H9 (cell line): ENCODE measurements at regions not wholly inside any gene's neighbourhood (a gene's known extent, or its start where the extent isn't known, plus 50 kb on each side); places are given as distances from the start of the nearest gene placed in this dataset.

Experiments
- DNase-seq: peaks from one replicate; pipeline ENCODE4 v3.0.0-alpha.2; 2017
- H2AFZ ChIP-seq: one replicate; pipeline ENCODE4 v1.6.1; 2013; ENCODE audit warnings: mild to moderate bottlenecking, low read length, control low read depth, moderate library complexity
- H2AK5ac ChIP-seq: 2 replicates; pipeline ENCODE4 v1.6.1; 2013; ENCODE audit warnings: low read length, control low read depth, mixed read lengths; ENCODE audit not compliant: insufficient read length
- H2BK120ac ChIP-seq: one replicate; pipeline ENCODE4 v1.6.1; 2013; ENCODE audit warnings: low read depth, mild to moderate bottlenecking, low read length, control low read depth, inconsistent platforms; ENCODE audit not compliant: poor library complexity, severe bottlenecking
- H2BK12ac ChIP-seq: 2 replicates; pipeline ENCODE4 v1.6.1; 2013; ENCODE audit warnings: low read length, control low read depth, mixed read lengths, low read depth; ENCODE audit not compliant: insufficient read length
- H2BK15ac ChIP-seq: 2 replicates; pipeline ENCODE4 v1.6.1; 2013; ENCODE audit warnings: low read depth, low read length, control low read depth
- H2BK20ac ChIP-seq: one replicate; pipeline ENCODE4 v1.6.1; 2013; ENCODE audit warnings: low read depth, mild to moderate bottlenecking, low read length, control low read depth, inconsistent platforms; ENCODE audit not compliant: poor library complexity, severe bottlenecking
- H2BK5ac ChIP-seq: 2 replicates; pipeline ENCODE4 v1.6.1; 2013; ENCODE audit warnings: low read length, control low read depth, mixed read lengths; ENCODE audit not compliant: insufficient read length
- H3K14ac ChIP-seq: 2 replicates; pipeline ENCODE4 v1.6.1; 2013; ENCODE audit warnings: low read length, control low read depth; ENCODE audit not compliant: insufficient read depth
- H3K18ac ChIP-seq: 2 replicates; pipeline ENCODE4 v1.6.1; 2013; ENCODE audit warnings: low read depth, mild to moderate bottlenecking, mixed read lengths, low read length, control low read depth; ENCODE audit not compliant: insufficient read length
- H3K23ac ChIP-seq: 2 replicates; pipeline ENCODE4 v1.6.1; 2013; ENCODE audit warnings: low read length, control low read depth, mixed read lengths, low read depth; ENCODE audit not compliant: insufficient read length
- H3K23me2 ChIP-seq: 2 replicates; pipeline ENCODE4 v1.6.1; 2013; ENCODE audit warnings: low read depth, mild to moderate bottlenecking, mixed read lengths, low read length, control low read depth; ENCODE audit not compliant: insufficient read length, poor library complexity, severe bottlenecking
- H3K27ac ChIP-seq: 2 replicates; pipeline ENCODE4 v1.5.1; 2013; ENCODE audit warnings: low read length, control low read depth, mixed read lengths, low read depth; ENCODE audit not compliant: insufficient read length
- H3K27me3 ChIP-seq: 2 replicates; pipeline ENCODE4 v1.6.1; 2013; ENCODE audit warnings: low read length, control low read depth, inconsistent platforms; ENCODE audit not compliant: insufficient read depth
- H3K4ac ChIP-seq: 2 replicates; pipeline ENCODE4 v1.6.1; 2013; ENCODE audit warnings: low read depth, mild to moderate bottlenecking, control low read depth, inconsistent platforms, low read length, moderate library complexity
- H3K4me1 ChIP-seq: 2 replicates; pipeline ENCODE4 v1.6.1; 2013; ENCODE audit warnings: low read length, control low read depth, inconsistent platforms; ENCODE audit not compliant: insufficient read depth
- H3K4me2 ChIP-seq: 2 replicates; pipeline ENCODE4 v1.6.1; 2013; ENCODE audit warnings: low read length, control low read depth, mixed read lengths; ENCODE audit not compliant: insufficient read length, insufficient read depth
- H3K56ac ChIP-seq: 2 replicates; pipeline ENCODE4 v1.6.1; 2013; ENCODE audit warnings: low read depth, mild to moderate bottlenecking, mixed read lengths, low read length, control low read depth; ENCODE audit not compliant: insufficient read length
- H3K79me1 ChIP-seq: 2 replicates; pipeline ENCODE4 v1.6.1; 2013; ENCODE audit warnings: low read depth, mild to moderate bottlenecking, moderate library complexity, low read length, control low read depth, inconsistent platforms; ENCODE audit not compliant: insufficient read depth, poor library complexity, severe bottlenecking
- H3K79me2 ChIP-seq: 2 replicates; pipeline ENCODE4 v1.6.1; 2013; ENCODE audit warnings: low read length, control low read depth, inconsistent platforms; ENCODE audit not compliant: insufficient read depth
- H3K9ac ChIP-seq: 2 replicates; pipeline ENCODE4 v1.6.1; 2013; ENCODE audit warnings: low read length, control low read depth, mixed read lengths; ENCODE audit not compliant: insufficient read length; ENCODE audit errors: extremely low read depth
- H3K9me3 ChIP-seq: one replicate; pipeline ENCODE4 v1.6.1; 2013; ENCODE audit warnings: low read depth, low read length, inconsistent platforms; ENCODE audit not compliant: control insufficient read depth
- H3T11ph ChIP-seq: one replicate; pipeline ENCODE4 v1.6.1; 2013; ENCODE audit warnings: mild to moderate bottlenecking, low read length, control low read depth, inconsistent platforms
- H4K20me1 ChIP-seq: one replicate; pipeline ENCODE4 v1.6.1; 2013; ENCODE audit not compliant: control insufficient read depth, insufficient read length, insufficient read depth
- H4K5ac ChIP-seq: 2 replicates; pipeline ENCODE4 v1.6.1; 2013; ENCODE audit warnings: low read depth, mild to moderate bottlenecking, mixed read lengths, low read length, control low read depth; ENCODE audit not compliant: insufficient read length
- H4K8ac ChIP-seq: replicated peaks from 2 replicates; pipeline ENCODE4 v1.6.1; 2013; ENCODE audit warnings: low read length, control low read depth, mixed read lengths, low read depth; ENCODE audit not compliant: insufficient read length
- H4K91ac ChIP-seq: 2 replicates; pipeline ENCODE4 v1.6.1; 2013; ENCODE audit warnings: low read depth, mild to moderate bottlenecking, moderate library complexity, mixed read lengths, low read length, control low read depth; ENCODE audit not compliant: insufficient read length
- H3K27ac Mint-ChIP-seq, 3 experiments: 2 replicates in 2 of 3; 3 replicates in 1 of 3; pipeline ENCODE4 v1.8.0; 2020 to 2021; ENCODE audit warnings: mixed read lengths in 3 of 3, mild to moderate bottlenecking in 1 of 3, moderate library complexity in 1 of 3
- H3K27me3 Mint-ChIP-seq: 2 replicates; pipeline ENCODE4 v1.8.0; 2021; ENCODE audit warnings: low read depth, mild to moderate bottlenecking, moderate library complexity, mixed read lengths
- H3K36me3 Mint-ChIP-seq, 3 experiments: 2 replicates in 2 of 3; 3 replicates in 1 of 3; pipeline ENCODE4 v1.8.0; 2020 to 2021; ENCODE audit warnings: low read depth in 3 of 3, mixed read lengths in 3 of 3; ENCODE audit not compliant: insufficient read depth in 1 of 3
- H3K4me1 Mint-ChIP-seq, 2 experiments: 2 replicates each; pipeline ENCODE4 v1.8.0; 2020; ENCODE audit warnings: mixed read lengths in 2 of 2
- H3K4me3 Mint-ChIP-seq, 2 experiments: 2 replicates in 1 of 2; 3 replicates in 1 of 2; pipeline ENCODE4 v1.8.0; 2020 to 2021; ENCODE audit warnings: mild to moderate bottlenecking in 2 of 2, mixed read lengths in 2 of 2, moderate library complexity in 1 of 2
- H3K9me3 Mint-ChIP-seq, 2 experiments: 2 replicates in 1 of 2; 3 replicates in 1 of 2; pipeline ENCODE4 v1.8.0; 2020; ENCODE audit warnings: mild to moderate bottlenecking in 2 of 2, mixed read lengths in 2 of 2, moderate library complexity in 1 of 2
- CTCF ChIP-seq: fragments of 200-600 bp; sonication (generic); conservative IDR thresholded peaks from 3 replicates; pipeline ENCODE4 v1.8.0; 2021; ENCODE audit warnings: antibody characterized with exemption, mild to moderate bottlenecking
- WGBS: extraction: QIAGEN DNeasy Blood & Tissue Kit; methylation state at CpG from one replicate; pipeline ENCODE4 v1.1.7; 2013; ENCODE audit warnings: missing lambda C conversion rate, low lambda C conversion rate, mixed read lengths; ENCODE audit not compliant: insufficient read length; ENCODE audit errors: extremely low coverage; 5-methylcytosine and 5-hydroxymethylcytosine counted together

GRCh38 chr21:45338311-45339017 lies 50.8 kb upstream of the POFUT2 start:
- H3K18ac ChIP-seq = no peak overlapping the region
- DNase-seq = no peak
- no peak overlapping the region for H2BK20ac ChIP-seq
- no peaks in the 10 kb centered on the region for H3K79me2 ChIP-seq
- H3K9me3 ChIP-seq = no peaks in the 10 kb centered on the region
- Mint-ChIP-seq H3K27me3 (peaks cover 20% of the 10 kb centered on the region), H3K36me3 (no peaks in the 10 kb centered on the region), H3K4me3 (no peak overlapping the region), H3K27ac (no peak overlapping the region), H3K9me3 (peaks cover 4 to 9% of the 10 kb centered on the region in 2 experiments; a peak in 3 of 5 replicates), H3K4me1 (peaks cover 23 to 27% of the 10 kb centered on the region in 2 experiments)
- no peak overlapping the region for H3K4ac ChIP-seq
- no peak overlapping the region for H2BK15ac ChIP-seq
- H3K4me1 ChIP-seq = no peaks in the 10 kb centered on the region; the same call in 1 of the 2 replicates
- no peak overlapping the region for H3K14ac ChIP-seq
- no peak for TF ChIP-seq CTCF
- H4K91ac ChIP-seq = no peak overlapping the region
- H3K4me2 ChIP-seq = no peak overlapping the region
- H4K5ac ChIP-seq = no peak overlapping the region
- H3K23me2 ChIP-seq = no peaks in the 10 kb centered on the region
- H3K56ac ChIP-seq = no peak overlapping the region
- no peak overlapping the region for H2BK5ac ChIP-seq
- no peak overlapping the region for H2BK12ac ChIP-seq
- H3K79me1 ChIP-seq = no peaks in the 10 kb centered on the region
- H2AK5ac ChIP-seq = no peak overlapping the region
- no peak overlapping the region for H4K8ac ChIP-seq
- no peak overlapping the region for H3K23ac ChIP-seq
- no peaks in the 10 kb centered on the region for H4K20me1 ChIP-seq
- no peak overlapping the region for H2AFZ ChIP-seq
- no CpG with 5 or more reads among the region's 13 CpGs for WGBS
- H3K27me3 ChIP-seq = no peaks in the 10 kb centered on the region
- no peak overlapping the region for H2BK120ac ChIP-seq
- H3K9ac ChIP-seq = no peak overlapping the region
- H3K27ac ChIP-seq = no peak overlapping the region
- H3T11ph ChIP-seq = no peak overlapping the region
